GM19468 (cell line): ENCODE measurements at regions not wholly inside any gene's neighbourhood (a gene's known extent, or its start where the extent isn't known, plus 50 kb on each side); places are given as distances from the start of the nearest gene placed in this dataset.

Experiments used
- ATAC-seq: cut with Tn5 transposase; IDR thresholded peaks from one replicate; pipeline ENCODE4 v1.9.1; 2021; ENCODE audit warnings: mild to moderate bottlenecking, moderate library complexity, moderate number of reproducible peaks; ENCODE audit not compliant: unreplicated experiment; ENCODE audit errors: extremely low read depth

DNA sequence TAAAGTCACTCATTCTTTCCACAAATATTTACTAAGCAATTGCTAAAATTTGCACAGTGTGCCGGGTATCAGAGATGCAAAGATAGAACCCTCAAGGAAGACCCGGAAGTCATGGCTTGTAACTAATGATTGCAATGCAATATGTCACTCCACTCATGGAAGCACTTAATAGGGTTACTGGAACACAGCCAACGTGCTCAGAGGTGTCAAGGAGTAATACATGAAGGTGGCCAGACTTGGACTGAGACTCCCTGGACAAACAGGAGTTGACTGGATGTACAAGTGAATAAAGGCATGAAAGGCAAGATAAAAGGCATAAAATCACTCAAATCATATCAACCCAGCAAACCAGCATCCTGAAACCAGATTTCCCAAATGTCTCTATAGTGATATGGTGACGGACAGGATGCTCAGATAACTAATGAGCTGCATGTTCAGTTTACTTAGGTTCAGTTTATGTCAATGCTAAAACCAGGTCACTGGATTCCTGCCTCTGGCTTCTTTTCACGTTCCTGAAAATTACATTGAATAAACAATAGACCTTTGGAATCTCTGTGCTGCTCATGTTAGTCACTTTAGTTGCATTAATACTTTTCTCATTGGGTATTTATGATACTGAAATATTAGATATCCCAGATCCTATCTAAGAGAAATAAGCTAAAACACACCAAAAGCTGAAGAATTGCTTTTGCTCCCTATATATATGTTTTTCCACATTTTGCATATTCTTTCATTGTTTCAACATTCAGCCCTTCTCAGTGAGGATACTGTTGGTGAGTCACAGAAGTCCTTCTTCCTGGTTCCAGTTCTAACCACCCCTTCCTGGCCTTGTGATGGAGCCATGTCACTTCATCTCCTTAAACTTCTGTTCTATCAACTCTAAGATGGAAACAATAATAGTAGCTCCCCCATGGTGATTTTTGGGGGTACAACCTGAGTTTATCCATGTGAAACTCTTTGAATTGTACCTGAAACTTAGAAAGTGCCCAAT is 688.9 kb upstream of the ID2 start:
- no peak for ATAC-seq

DNA sequence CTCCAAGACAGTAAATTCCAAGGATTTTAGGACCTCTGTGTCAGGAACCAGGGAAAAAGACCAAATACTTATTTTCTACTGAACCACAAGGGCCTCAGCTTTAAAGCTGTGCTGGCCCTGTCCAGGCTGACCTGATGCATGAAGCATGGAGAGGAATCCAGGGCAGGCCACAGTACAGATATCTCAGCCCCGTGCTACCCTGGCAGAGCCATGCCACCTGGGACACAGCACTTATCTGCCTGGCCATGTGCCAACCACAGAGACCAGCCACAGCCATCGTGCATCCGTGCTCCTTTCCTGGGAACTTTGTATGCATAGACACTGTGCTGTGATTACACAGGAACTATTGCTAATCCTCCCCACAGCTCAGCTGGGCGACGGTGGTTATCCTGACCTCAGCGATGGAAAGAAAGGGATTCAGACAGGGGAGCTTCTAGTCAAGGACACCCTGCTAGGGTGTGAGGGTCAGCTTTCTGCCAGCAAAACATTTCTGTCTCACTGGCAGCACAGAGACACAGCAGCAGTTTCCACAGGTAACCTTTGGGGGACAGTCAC is 687.4 kb upstream of the ID2 start:
- ATAC-seq, result no peak

DNA sequence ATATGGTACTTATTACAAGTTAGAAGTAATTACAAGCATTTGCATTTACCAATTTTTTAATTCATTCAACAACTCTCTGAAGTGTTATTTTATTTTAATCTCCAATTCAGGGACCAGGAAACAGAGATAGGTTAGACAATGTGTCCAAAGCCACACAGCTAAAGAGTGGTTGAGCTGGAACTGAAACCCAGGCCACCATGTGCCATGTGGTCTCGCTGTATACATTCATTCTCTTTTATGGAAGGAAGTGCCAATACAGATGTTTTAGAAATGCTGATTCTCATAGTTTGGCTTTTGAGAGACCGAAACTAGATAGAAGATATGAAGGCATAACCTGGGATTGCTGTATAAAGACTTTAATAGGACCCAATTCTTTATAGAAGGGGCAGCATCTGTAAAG is 684.6 kb upstream of the ID2 start:
- ATAC-seq, result no peak

DNA sequence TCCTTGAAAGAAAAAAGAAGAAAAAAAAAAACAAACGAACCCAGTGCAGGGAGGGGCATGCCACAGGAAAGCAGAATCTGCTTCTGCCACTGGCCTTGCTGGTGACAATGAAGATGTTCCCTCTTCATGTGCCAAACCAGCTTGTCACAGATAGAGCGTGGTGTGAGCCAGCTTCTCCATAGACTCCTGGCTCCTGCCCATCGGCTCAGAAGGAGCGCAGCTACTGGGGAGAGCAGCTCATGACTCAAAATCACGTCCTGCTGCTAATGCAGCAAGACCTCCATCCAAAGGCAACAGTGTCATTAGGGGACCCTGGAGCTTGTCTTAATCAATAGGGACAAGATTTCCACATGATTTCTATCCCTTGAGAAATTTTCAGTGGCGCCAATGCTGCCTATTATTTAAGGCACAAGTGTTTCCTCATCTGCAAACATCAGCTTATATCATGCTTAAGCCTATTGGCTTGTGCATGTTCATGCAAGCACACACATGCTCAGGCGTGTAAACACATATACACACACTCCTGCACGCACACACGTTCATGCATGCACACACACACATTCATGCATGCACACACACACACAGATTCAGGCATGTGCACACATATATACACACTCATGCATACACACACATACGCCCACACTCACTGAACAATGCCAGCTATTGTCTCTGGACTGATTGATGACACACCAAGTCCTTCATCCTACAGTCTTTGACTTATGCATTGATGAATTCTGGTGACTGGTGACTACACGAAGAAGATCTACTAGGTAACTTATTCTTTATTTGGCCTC is 682.0 kb upstream of the ID2 start:
- no peak for ATAC-seq

DNA sequence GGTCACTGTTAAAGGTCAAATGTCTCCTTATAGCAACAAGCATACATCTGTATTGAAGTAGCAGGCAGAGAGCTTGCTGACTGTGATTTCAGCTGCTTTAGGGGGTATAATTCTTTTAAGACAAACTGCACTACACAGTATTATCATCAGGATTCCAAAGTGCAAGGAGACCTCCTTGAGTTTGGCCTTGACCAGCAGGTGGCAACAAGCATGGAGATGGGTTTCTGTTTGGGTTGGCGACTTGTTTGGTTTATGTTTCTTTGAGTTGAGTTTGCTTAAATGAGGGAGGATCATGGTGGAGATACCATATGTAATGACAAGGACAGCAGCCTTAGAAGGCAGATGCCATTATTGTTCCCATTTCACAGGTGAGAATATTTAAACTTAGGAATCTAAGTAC is 681.0 kb upstream of the ID2 start:
- no peak for ATAC-seq

DNA sequence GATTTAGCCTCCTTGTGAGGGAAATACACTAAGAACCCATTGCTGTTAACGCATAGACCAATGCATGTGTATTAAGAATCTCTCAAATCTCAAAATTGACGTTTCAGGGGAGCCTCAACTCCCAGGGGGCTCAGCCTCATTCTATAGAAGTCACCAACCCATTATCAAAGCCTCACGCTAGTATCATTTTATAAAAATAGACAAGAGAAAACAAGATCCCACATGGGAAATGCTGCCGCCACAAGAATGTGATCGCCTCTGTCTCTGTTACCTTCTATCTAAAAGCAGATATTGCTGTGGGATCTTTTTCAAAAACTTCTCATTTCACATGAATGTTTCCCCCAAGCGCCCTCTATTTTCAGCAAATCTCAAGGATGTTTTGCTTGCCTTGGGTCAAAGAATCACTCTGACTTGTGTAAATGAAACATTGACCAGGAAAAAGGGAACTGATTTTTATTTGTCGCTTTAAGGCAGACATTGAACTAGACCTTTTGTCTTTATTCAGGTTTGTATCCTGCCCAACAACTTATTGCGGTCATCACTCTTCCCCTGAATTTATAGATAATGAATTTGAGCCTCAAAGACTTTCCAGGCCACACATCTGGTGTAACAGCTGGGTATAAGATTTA is 679.0 kb upstream of the ID2 start:
- no peak for ATAC-seq

DNA sequence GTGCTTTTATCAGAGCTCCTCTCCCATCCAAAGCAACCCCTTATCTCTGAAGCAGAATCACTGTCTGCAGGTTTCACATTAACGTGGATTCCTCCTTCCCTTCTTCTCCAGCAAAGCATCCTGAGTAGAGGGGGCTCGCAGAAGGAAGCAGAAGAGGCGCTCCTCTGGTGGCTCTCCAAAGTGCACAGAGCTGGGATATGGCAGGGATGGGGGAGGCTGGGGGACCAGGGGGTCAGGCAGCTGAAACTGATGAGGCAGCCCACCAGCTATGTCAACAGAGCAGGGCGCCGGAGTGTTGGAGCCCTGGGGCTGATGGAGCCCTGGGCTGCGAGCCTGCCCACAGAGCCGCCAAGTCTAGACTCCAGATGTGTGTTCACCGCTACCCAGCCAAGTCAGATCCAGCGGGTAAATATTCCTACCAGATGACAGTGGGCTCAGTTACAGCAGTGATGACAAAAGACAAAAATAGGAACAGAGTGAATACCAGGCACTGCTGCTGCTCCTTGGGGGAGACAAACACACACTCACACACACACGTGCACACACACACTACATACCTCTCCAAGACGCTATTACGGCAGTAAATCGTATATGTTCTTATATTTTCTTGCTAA is 678.3 kb upstream of the ID2 start:
- no peak for ATAC-seq

- no peak for ATAC-seq
Measured at GRCh38 chr2:8004250-8004681, 677.6 kb upstream of the ID2 start.

GRCh38 chr2:8006181-8006580 is 675.7 kb upstream of the ID2 start:
- ATAC-seq, result no peak

GRCh38 chr2:8006626-8007025 is 675.2 kb upstream of the ID2 start:
- ATAC-seq, result no peak

- ATAC-seq, result no peak
Measured at GRCh38 chr2:8009010-8009597, 672.8 kb upstream of the ID2 start.

DNA sequence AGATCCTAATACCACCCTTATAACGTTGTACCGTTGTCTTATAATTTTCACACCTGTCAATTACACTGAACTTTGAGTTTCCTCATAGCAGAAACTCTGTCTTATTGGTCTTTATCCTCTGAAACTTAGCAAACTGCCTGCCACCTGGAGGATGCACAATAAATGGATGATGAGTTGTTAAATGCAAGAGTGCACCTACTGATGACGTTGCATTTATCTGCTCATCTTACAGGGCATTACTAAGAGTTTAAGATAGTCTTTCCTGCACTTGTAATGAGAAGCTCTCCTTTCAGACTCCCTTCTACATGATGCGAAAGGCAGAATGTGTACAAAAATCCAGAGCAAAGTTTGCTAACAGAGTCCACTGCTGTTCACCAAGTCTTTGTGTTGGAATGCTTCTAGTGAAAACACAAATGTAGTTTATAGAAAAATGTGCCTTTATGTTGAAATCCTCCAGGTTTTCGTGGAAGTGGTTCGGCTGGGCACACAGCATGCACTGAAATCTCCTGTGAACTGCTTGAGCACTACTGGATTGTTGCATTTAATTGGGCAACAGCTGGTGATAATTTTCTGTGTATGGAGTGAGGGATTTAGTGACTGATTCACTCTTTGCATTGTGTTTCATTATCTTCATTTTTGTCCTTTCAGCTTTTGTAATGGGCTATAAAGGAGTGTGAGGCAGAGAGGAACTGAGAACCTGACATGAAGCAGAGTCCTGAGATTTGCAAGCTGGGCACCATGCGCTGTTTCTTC is 665.8 kb upstream of the ID2 start:
- no peak for ATAC-seq

DNA sequence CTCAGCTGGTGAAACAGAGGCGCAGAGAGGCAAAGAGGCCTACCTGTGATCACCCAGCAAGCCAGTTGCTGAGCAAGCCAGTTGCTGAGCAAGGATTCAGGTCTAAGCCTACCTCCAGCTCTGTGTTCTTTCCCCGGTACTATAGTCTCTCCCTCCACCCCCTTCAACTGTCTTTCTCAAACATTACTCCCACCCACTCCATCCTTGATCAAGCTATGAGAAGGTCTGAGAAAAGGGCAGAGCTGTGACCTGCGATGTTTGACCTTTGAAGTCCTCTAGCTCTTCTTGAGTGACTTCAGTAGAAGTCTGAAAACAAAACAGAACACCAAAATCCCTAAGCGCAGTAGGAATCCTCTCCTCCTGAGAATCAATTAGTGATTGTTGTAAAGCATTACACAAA is 665.2 kb upstream of the ID2 start:
- no peak for ATAC-seq

GRCh38 chr2:8018956-8019355 is 662.9 kb upstream of the ID2 start:
- ATAC-seq, result no peak

DNA sequence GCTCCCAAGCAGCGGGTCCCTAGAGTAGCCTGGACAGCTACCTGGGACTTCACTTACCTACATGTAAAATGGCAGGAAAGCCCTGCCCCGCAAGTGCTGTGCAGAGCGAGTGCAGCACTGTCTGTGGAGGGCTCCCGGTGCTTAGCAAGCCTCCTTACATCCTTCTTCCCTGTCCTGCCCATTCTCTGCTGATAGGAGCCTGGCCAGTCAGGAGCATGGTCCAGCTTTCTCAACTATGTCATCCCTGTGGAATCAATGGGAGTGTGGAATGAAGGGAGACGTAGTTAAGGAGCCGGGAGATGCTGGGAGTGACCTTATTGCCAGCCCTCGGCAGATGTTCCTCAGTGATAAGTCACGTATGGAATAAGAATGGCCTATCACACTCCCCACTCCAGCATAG is 661.9 kb upstream of the ID2 start:
- ATAC-seq, result no peak

DNA sequence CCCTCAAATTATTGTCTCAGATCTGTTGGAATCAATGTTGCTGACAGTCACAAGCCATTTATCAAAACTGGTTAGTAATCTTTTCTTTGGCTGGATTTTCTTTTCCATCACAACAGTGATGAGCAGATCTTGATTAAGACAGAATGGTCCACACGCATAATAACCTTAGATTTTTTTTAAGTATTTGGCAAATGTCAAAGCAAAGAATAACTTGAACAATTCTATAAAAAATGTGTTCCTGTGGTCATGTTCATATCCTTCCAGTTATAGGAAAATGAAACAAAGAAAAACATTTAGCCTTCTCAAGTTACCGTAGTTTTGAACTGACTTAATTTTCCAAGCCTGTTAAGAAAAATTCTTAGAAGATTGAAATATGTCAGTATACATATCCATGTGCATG is 659.9 kb upstream of the ID2 start:
- no peak for ATAC-seq

GRCh38 chr2:8022908-8023640 is 658.8 kb upstream of the ID2 start:
- no peak for ATAC-seq

GRCh38 chr2:8024506-8024905 is 657.4 kb upstream of the ID2 start:
- no peak for ATAC-seq
